ENCODE measurements at regions not wholly inside any gene's neighbourhood (a gene's known extent, or its start where the extent isn't known, plus 50 kb on each side); places are given as distances from the start of the nearest gene placed in this dataset.
"Not testable (repeated sequence)": the region's sequence is repeated elsewhere in the genome, so short reads cannot be mapped to it uniquely, and the experiment has no call there.

DNA sequence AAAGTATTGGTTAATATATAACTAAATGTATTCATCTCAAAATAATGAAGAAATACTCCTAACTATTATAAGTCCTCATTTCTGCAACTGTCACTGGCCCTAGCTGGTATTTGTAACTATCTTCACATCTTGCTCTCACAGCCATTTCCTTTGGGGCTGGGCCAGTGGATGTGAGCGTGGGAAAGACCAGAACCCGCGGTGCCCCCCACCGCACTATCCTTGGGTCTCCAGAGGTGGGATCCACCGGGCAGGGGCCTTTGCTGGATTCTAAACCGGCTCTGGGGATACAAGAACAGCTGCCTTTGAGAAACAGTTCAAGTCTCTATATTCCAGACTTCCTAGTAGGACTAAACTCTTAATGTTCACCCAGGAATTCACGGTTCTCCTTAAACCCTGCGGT lies 54.8 kb downstream of the PPIAL4C start:
- TF ChIP-seq, protein P1, sequence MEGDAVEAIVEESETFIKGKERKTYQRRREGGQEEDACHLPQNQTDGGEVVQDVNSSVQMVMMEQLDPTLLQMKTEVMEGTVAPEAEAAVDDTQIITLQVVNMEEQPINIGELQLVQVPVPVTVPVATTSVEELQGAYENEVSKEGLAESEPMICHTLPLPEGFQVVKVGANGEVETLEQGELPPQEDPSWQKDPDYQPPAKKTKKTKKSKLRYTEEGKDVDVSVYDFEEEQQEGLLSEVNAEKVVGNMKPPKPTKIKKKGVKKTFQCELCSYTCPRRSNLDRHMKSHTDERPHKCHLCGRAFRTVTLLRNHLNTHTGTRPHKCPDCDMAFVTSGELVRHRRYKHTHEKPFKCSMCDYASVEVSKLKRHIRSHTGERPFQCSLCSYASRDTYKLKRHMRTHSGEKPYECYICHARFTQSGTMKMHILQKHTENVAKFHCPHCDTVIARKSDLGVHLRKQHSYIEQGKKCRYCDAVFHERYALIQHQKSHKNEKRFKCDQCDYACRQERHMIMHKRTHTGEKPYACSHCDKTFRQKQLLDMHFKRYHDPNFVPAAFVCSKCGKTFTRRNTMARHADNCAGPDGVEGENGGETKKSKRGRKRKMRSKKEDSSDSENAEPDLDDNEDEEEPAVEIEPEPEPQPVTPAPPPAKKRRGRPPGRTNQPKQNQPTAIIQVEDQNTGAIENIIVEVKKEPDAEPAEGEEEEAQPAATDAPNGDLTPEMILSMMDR (IDR thresholded peaks at IDR 0.05): not testable (repeated sequence)
- not testable (repeated sequence) for TF ChIP-seq EZH2 (IDR thresholded peaks at IDR 0.05)
